Ovary (tissue), 3 donors: ENCODE measurements at regions not wholly inside any gene's neighbourhood (a gene's known extent, or its start where the extent isn't known, plus 50 kb on each side); places are given as distances from the start of the nearest gene placed in this dataset.

Source experiments
- EP300 ChIP-seq: sonication (generic); formaldehyde crosslinking; IDR thresholded peaks from one replicate; pipeline ENCODE4 v1.6.1; 2017; ENCODE audit warnings: antibody characterized with exemption
- POLR2A ChIP-seq: fragments of 450-650 bp; IDR thresholded peaks from one replicate; pipeline ENCODE4 v1.6.1; 2017; ENCODE audit warnings: antibody characterized with exemption, mild to moderate bottlenecking, moderate library complexity
- TF ChIP-seq, protein P1 (sequence below), 3 donors: fragments of 450-650 bp in 2 of 3; fragments of 200-600 bp in 1 of 3; IDR thresholded peaks; one replicate each; pipeline versions ENCODE4 v1.5.1 to v1.8.0; 2016 to 2022; ENCODE audit warnings: antibody characterized with exemption in 3 of 3, mild to moderate bottlenecking in 1 of 3
- donor health status: DM: no; HTN: no; CAD: no.

GRCh38 chr18:6590326-6590725 is 139.2 kb upstream of the ARHGAP28 start:
- TF ChIP-seq, protein P1, sequence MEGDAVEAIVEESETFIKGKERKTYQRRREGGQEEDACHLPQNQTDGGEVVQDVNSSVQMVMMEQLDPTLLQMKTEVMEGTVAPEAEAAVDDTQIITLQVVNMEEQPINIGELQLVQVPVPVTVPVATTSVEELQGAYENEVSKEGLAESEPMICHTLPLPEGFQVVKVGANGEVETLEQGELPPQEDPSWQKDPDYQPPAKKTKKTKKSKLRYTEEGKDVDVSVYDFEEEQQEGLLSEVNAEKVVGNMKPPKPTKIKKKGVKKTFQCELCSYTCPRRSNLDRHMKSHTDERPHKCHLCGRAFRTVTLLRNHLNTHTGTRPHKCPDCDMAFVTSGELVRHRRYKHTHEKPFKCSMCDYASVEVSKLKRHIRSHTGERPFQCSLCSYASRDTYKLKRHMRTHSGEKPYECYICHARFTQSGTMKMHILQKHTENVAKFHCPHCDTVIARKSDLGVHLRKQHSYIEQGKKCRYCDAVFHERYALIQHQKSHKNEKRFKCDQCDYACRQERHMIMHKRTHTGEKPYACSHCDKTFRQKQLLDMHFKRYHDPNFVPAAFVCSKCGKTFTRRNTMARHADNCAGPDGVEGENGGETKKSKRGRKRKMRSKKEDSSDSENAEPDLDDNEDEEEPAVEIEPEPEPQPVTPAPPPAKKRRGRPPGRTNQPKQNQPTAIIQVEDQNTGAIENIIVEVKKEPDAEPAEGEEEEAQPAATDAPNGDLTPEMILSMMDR (IDR thresholded peaks at IDR 0.05) = no peak
- TF ChIP-seq EP300 = no peak
- no peak for TF ChIP-seq POLR2A
